ENCODE measurements at regions not wholly inside any gene's neighbourhood (a gene's known extent, or its start where the extent isn't known, plus 50 kb on each side); places are given as distances from the start of the nearest gene placed in this dataset.

- Histone ChIP-seq H3K27me3 (no peaks in the 10 kb centered on the region), H3K9me3 (ENCODE audit: low read depth) (no peaks in the 10 kb centered on the region), H3K9ac (no peak overlapping the region), H3K36me3 (no peaks in the 10 kb centered on the region), H3K4me1 (no peaks in the 10 kb centered on the region), H3K4me2 (no peak overlapping the region), H3K4me3 (no peak overlapping the region), H3F3A (ENCODE audit: low read depth) (no peaks in the 10 kb centered on the region), H3K27ac (no peak overlapping the region), H3K79me2 (ENCODE audit: low read depth) (no peaks in the 10 kb centered on the region), H2AFZ (replicated peaks) (no peak overlapping the region), H4K20me1 (ENCODE audit: low read depth) (no peaks in the 10 kb centered on the region)
- DNase-seq (ENCODE audit: low spot score) = no peak
- TF ChIP-seq EZH2phosphoT487 (IDR thresholded peaks at IDR 0.05) (no peak), EZH2 (IDR thresholded peaks at IDR 0.05) (no peak), CTCF (IDR thresholded peaks at IDR 0.05) (no peak)
- no peaks in the 10 kb centered on the region for H3K36me3 Mint-ChIP-seq
- no peak overlapping the region for H3K4me3 Mint-ChIP-seq
- H3K4me1 Mint-ChIP-seq = no peaks in the 10 kb centered on the region
- H3K27ac Mint-ChIP-seq = no peak overlapping the region
- H3K27me3 Mint-ChIP-seq (ENCODE audit: insufficient read depth, low read depth) = no peaks in the 10 kb centered on the region
- H3K9me3 Mint-ChIP-seq = no peaks in the 10 kb centered on the region
Measured at GRCh38 chr3:26449996-26450395, 172.6 kb upstream of the LRRC3B start.

GRCh38 chr3:26452363-26452762 is 170.2 kb upstream of the LRRC3B start:
- Mint-ChIP-seq H3K36me3 (no peaks in the 10 kb centered on the region), H3K27ac (no peak overlapping the region), H3K9me3 (no peaks in the 10 kb centered on the region), H3K4me3 (no peak overlapping the region), H3K4me1 (no peaks in the 10 kb centered on the region), H3K27me3 (ENCODE audit: insufficient read depth, low read depth) (no peaks in the 10 kb centered on the region)
- Histone ChIP-seq H3K4me1 (no peaks in the 10 kb centered on the region), H3K79me2 (ENCODE audit: low read depth) (no peaks in the 10 kb centered on the region), H3K9ac (no peak overlapping the region), H3K4me2 (no peak overlapping the region), H3F3A (ENCODE audit: low read depth) (no peaks in the 10 kb centered on the region), H2AFZ (replicated peaks) (no peak overlapping the region), H3K27me3 (no peaks in the 10 kb centered on the region), H3K27ac (no peak overlapping the region), H3K36me3 (no peaks in the 10 kb centered on the region), H3K4me3 (no peak overlapping the region), H4K20me1 (ENCODE audit: low read depth) (no peaks in the 10 kb centered on the region), H3K9me3 (ENCODE audit: low read depth) (no peaks in the 10 kb centered on the region)
- DNase-seq (ENCODE audit: low spot score) = no peak
- no peak for TF ChIP-seq EZH2 (IDR thresholded peaks at IDR 0.05)
- no peak for TF ChIP-seq EZH2phosphoT487 (IDR thresholded peaks at IDR 0.05)
- TF ChIP-seq CTCF (IDR thresholded peaks at IDR 0.05) = no peak

- TF ChIP-seq EZH2 (IDR thresholded peaks at IDR 0.05) (no peak), CTCF (IDR thresholded peaks at IDR 0.05) (no peak), EZH2phosphoT487 (IDR thresholded peaks at IDR 0.05) (no peak)
- no peaks in the 10 kb centered on the region for H3K4me1 ChIP-seq
- H3K79me2 ChIP-seq (ENCODE audit: low read depth) = no peaks in the 10 kb centered on the region
- no peak overlapping the region for H3K27ac ChIP-seq
- H3K4me1 Mint-ChIP-seq = no peaks in the 10 kb centered on the region
- no peaks in the 10 kb centered on the region for H4K20me1 ChIP-seq (ENCODE audit: low read depth)
- H3K9ac ChIP-seq = no peak overlapping the region
- no peak for DNase-seq (ENCODE audit: low spot score)
- no peak overlapping the region for H3K27ac Mint-ChIP-seq
- H3K27me3 Mint-ChIP-seq (ENCODE audit: insufficient read depth, low read depth) = no peaks in the 10 kb centered on the region
- no peaks in the 10 kb centered on the region for H3K27me3 ChIP-seq
- no peaks in the 10 kb centered on the region for H3K9me3 ChIP-seq (ENCODE audit: low read depth)
- H2AFZ ChIP-seq (replicated peaks) = no peak overlapping the region
- no peak overlapping the region for H3K4me2 ChIP-seq
- no peaks in the 10 kb centered on the region for H3K36me3 ChIP-seq
- no peak overlapping the region for H3K4me3 Mint-ChIP-seq
- no peaks in the 10 kb centered on the region for H3F3A ChIP-seq (ENCODE audit: low read depth)
- no peak overlapping the region for H3K4me3 ChIP-seq
- H3K9me3 Mint-ChIP-seq = peaks cover 10% of the 10 kb centered on the region
- no peaks in the 10 kb centered on the region for H3K36me3 Mint-ChIP-seq
Measured at GRCh38 chr3:26460985-26461384, 161.6 kb upstream of the LRRC3B start.

- Histone ChIP-seq H3K27ac (no peak overlapping the region), H3K36me3 (no peaks in the 10 kb centered on the region), H3K9ac (no peak overlapping the region), H4K20me1 (ENCODE audit: low read depth) (no peaks in the 10 kb centered on the region), H3K4me2 (no peak overlapping the region), H3K27me3 (no peaks in the 10 kb centered on the region), H3K79me2 (ENCODE audit: low read depth) (no peaks in the 10 kb centered on the region), H3F3A (ENCODE audit: low read depth) (no peaks in the 10 kb centered on the region), H3K4me3 (no peak overlapping the region), H2AFZ (replicated peaks) (no peak overlapping the region), H3K9me3 (ENCODE audit: low read depth) (no peaks in the 10 kb centered on the region), H3K4me1 (no peaks in the 10 kb centered on the region)
- Mint-ChIP-seq H3K4me1 (no peaks in the 10 kb centered on the region), H3K27ac (no peak overlapping the region), H3K4me3 (no peak overlapping the region), H3K9me3 (peaks cover 2% of the 10 kb centered on the region), H3K36me3 (no peaks in the 10 kb centered on the region), H3K27me3 (ENCODE audit: insufficient read depth, low read depth) (no peaks in the 10 kb centered on the region)
- TF ChIP-seq EZH2 (IDR thresholded peaks at IDR 0.05) (no peak), CTCF (IDR thresholded peaks at IDR 0.05) (no peak), EZH2phosphoT487 (IDR thresholded peaks at IDR 0.05) (no peak)
- DNase-seq (ENCODE audit: low spot score) = no peak
Measured at GRCh38 chr3:26472345-26472744, 150.2 kb upstream of the LRRC3B start.
